Right lobe of liver (tissue), 6 donors: ENCODE measurements at regions not wholly inside any gene's neighbourhood (a gene's known extent, or its start where the extent isn't known, plus 50 kb on each side); places are given as distances from the start of the nearest gene placed in this dataset.
"Not testable (repeated sequence)": the region's sequence is repeated elsewhere in the genome, so short reads cannot be mapped to it uniquely, and the experiment has no call there.

Experiments
- ATAC-seq, 4 donors: fragments of 200-7000 bp; cut with Tn5 transposase; one replicate each; pipeline ENCODE4 v1.9.1; 2020; ENCODE audit warnings: mild to moderate bottlenecking in 4 of 4, moderate library complexity in 4 of 4
- DNase-seq, 3 donors: peaks; one replicate each; pipeline ENCODE4 v3.0.0-alpha.2; 2020
- H3K27ac ChIP-seq, 3 donors: fragments of 200-600 bp; one replicate each; pipeline ENCODE4 v1.8.0; 2022
- H3K27me3 ChIP-seq, 2 donors: fragments of 200-600 bp; one replicate each; pipeline ENCODE4 v1.8.0; 2022
- H3K36me3 ChIP-seq, 4 donors: fragments of 200-600 bp; sonication (generic) in 1 of 4; one replicate each; pipeline versions ENCODE4 v1.5.1 to v1.8.0; 2017 to 2022; ENCODE audit warnings: control low read depth in 1 of 4
- H3K4me1 ChIP-seq, 4 donors: fragments of 200-600 bp; sonication (generic) in 1 of 4; one replicate each; pipeline versions ENCODE4 v1.5.1 to v1.8.0; 2017 to 2022; ENCODE audit warnings: control low read depth in 1 of 4
- H3K4me3 ChIP-seq, 3 donors: fragments of 200-600 bp; one replicate each; pipeline ENCODE4 v1.8.0; 2022
- H3K9me3 ChIP-seq, 4 donors: fragments of 200-600 bp; sonication (generic) in 1 of 4; one replicate each; pipeline versions ENCODE4 v1.5.1 to v1.8.0; 2017 to 2022; ENCODE audit warnings: control low read depth in 1 of 4
- POLR2A ChIP-seq: fragments of 450-650 bp; IDR thresholded peaks from one replicate; pipeline ENCODE4 v1.6.1; 2017; ENCODE audit warnings: antibody characterized with exemption, mild to moderate bottlenecking
- WGBS: methylation state at CpG from one replicate; pipeline ENCODE4 v1.1.6; 2018; ENCODE audit warnings: low coverage, low lambda C conversion rate; ENCODE audit not compliant: insufficient coverage; ENCODE audit errors: missing lambda C conversion rate; 5-methylcytosine and 5-hydroxymethylcytosine counted together
- intact Hi-C, 2 donors: fragments of 100-400 bp; cut with DNase I; formaldehyde crosslinking; loops; one replicate each; pipeline versions ENCODE4 v1.11.2 to v1.14.1; 2022
- TF ChIP-seq, protein P1 (sequence below), 4 donors: fragments of 200-600 bp in 3 of 4; fragments of 450-650 bp in 1 of 4; IDR thresholded peaks; one replicate each; pipeline versions ENCODE4 v1.5.1 to v1.8.0; 2016 to 2022; ENCODE audit warnings: antibody characterized with exemption in 4 of 4, mild to moderate bottlenecking in 2 of 4
- donor health status: DM: no; HTN: yes; CAD: no.
- donor health status: DM: no; HTN: no; CAD: no.
- donor health status: DM: no; HTN: no; CAD: no.
- donor health status: DM: no; HTN: yes; CAD: no.
- donor health status: DM: no; HTN: yes; CAD: no.

DNA sequence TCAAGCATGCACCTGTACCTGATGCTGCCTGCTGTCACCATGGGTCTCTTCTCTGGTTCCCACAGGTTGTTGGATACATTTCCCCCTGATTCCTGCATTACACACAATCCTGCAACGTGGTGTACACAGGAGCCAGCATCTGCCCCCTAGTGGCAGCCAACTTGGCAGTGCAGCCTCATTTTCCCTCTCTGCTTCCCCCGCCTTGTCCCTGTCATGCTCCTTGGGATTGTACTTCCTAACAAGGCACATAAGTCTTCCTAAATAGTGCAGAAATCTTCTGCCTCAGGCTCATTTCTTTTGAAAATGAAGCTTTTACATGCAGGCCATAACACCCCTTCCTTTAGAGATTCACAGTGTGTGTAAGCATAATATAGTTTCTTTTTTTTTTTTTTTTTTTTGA, 387.5 kb downstream of the CCSER2 start:
- intact Hi-C loops: no loop called here
- H3K36me3 ChIP-seq: no peaks in the 10 kb centered on the region
- TF ChIP-seq POLR2A: no peak
- TF ChIP-seq, protein P1, sequence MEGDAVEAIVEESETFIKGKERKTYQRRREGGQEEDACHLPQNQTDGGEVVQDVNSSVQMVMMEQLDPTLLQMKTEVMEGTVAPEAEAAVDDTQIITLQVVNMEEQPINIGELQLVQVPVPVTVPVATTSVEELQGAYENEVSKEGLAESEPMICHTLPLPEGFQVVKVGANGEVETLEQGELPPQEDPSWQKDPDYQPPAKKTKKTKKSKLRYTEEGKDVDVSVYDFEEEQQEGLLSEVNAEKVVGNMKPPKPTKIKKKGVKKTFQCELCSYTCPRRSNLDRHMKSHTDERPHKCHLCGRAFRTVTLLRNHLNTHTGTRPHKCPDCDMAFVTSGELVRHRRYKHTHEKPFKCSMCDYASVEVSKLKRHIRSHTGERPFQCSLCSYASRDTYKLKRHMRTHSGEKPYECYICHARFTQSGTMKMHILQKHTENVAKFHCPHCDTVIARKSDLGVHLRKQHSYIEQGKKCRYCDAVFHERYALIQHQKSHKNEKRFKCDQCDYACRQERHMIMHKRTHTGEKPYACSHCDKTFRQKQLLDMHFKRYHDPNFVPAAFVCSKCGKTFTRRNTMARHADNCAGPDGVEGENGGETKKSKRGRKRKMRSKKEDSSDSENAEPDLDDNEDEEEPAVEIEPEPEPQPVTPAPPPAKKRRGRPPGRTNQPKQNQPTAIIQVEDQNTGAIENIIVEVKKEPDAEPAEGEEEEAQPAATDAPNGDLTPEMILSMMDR (IDR thresholded peaks at IDR 0.05): peak; percentile 37 to 58 (median 40)
- no peaks in the 10 kb centered on the region for H3K27me3 ChIP-seq
- no peaks in the 10 kb centered on the region for H3K4me1 ChIP-seq
- DNase-seq (peak in 1 of 3 donors; percentile 28), ATAC-seq (peak; percentile 69 to 76 (median 72))
- no peak overlapping the region for H3K4me3 ChIP-seq
- no peak overlapping the region for H3K27ac ChIP-seq
- H3K9me3 ChIP-seq: no peaks in the 10 kb centered on the region
- WGBS: 33% methylated on average over 2 of the region's 2 CpGs

DNA sequence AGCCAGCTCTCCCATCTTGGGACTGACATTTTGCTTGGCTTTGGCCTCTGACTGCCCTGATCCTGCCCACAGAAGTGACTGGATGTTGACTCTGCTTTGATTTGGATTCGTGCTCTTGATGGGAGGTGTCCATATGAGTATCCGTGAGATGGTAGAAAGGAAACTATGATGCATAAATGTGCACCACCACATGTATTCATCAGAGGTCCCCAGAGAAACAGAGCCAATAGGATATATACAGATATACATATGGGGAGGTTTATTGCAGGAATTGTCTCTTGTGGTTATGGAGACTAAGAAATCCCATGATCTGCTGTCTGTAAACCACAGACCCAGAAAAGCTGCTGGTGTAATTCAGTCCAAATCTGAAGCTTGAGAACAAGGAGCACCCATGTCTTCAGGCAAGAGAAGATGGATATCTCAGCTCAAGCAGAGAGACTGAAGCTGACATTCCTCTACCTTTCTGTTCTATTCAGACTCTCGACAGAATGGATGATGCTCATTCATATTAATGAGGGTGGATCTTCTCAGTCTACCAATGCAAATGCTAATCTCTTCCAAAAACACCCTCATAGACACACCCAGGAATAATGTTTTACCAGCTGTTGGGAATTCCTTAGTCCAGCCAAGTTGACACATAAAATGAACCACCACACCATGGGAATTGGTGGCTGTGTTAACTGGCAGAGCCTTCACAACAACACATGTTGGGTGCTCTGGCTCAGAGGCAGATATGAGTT, 390.7 kb downstream of the CCSER2 start:
- intact Hi-C loops: no loop called here
- Histone ChIP-seq H3K4me3 (no peak overlapping the region), H3K4me1 (no peaks in the 10 kb centered on the region), H3K9me3 (no peaks in the 10 kb centered on the region), H3K27ac (no peak overlapping the region), H3K36me3 (no peaks in the 10 kb centered on the region), H3K27me3 (no peaks in the 10 kb centered on the region)
- DNase-seq: no peak
- WGBS: 44% methylated on average over 3 of the region's 3 CpGs
- TF ChIP-seq, protein P1 (IDR thresholded peaks at IDR 0.05): no peak
- no peak for TF ChIP-seq POLR2A
- ATAC-seq: no peak

DNA sequence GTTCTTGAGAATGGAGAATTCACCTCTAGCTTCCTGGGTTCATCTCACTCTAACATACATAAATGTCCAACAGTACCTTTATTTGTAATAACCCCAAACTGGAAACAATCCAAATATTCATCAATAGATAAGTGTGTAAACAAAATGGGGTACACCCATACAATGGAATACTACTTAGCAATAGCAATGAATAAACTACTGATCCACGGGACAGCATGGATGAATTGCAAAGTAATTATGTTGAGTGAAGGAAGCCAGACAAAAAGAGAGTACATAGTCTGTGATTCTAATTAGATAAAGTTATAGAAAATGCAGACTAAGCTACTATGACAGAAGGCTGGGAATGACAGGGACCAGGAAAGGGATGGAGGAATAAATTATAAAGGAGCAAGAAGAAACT, 391.3 kb downstream of the CCSER2 start:
- no peaks in the 10 kb centered on the region for H3K36me3 ChIP-seq

DNA sequence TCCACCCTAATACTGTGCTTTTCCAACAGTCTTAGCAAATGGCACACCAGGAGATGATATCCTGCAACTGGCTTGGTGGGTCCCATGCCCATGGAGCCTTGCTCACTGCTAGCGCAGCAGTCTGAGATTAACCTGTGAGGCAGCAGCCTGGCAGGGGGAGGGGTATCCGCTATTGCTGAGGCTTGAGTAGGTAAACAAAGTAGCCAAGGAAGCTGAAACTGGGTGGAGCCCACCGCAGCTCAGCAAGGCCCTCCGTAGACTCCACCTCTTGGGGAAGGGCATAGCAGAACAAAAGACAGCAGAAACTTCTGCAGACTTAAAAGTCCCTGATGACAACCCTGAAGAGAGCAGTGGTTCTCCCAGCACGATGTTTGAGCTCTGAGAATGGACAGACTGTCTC, 399.0 kb downstream of the CCSER2 start:
- intact Hi-C loops: no loop called here
- DNase-seq (no peak), ATAC-seq (no peak)
- TF ChIP-seq POLR2A: no peak
- TF ChIP-seq, protein P1 (IDR thresholded peaks at IDR 0.05): no peak
- 75% methylated on average over 4 of the region's 5 CpGs for WGBS
- no peaks in the 10 kb centered on the region for H3K9me3 ChIP-seq
- H3K4me1 ChIP-seq: no peaks in the 10 kb centered on the region
- H3K27me3 ChIP-seq: peaks cover 0 to 6% of the 10 kb centered on the region in 2 donors
- H3K36me3 ChIP-seq: no peaks in the 10 kb centered on the region
- no peak overlapping the region for H3K27ac ChIP-seq
- no peak overlapping the region for H3K4me3 ChIP-seq

More for the DNA sequence above, 391.3 kb downstream of the CCSER2 start:
- DNase-seq (no peak), ATAC-seq (no peak)
- H3K4me3 ChIP-seq: no peak overlapping the region
- H3K9me3 ChIP-seq: no peaks in the 10 kb centered on the region
- H3K27ac ChIP-seq: no peak overlapping the region
- 65% methylated on average over 1 of the region's 1 CpG for WGBS
- TF ChIP-seq, protein P1 (IDR thresholded peaks at IDR 0.05): no peak
- TF ChIP-seq POLR2A: no peak
- no peaks in the 10 kb centered on the region for H3K4me1 ChIP-seq
- intact Hi-C loops: no loop called here
- no peaks in the 10 kb centered on the region for H3K27me3 ChIP-seq

DNA sequence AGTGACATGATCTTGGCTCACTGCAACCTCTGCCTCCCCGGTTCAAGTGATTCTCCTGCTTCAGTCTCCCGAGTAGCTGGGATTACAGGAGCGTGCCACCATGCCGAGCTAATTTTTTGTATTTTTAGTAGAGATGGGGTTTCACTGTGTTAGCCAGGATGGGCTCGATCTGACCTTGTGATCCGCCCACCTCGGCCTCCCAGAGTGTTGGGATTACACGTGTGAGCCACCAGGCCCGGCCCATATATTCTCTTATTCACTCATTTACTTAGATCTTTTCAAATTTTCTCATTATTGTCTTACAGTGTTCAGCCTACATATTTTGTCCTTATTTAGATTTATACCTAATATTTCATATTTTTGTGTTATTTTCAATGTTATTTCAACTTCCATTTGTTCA, 410.7 kb downstream of the CCSER2 start:
- 69% methylated on average over 8 of the region's 9 CpGs for WGBS
- DNase-seq, H3K9me3 ChIP-seq, H3K27ac ChIP-seq, H3K4me3 ChIP-seq, intact Hi-C loops, ATAC-seq, H3K27me3 ChIP-seq, H3K36me3 ChIP-seq, H3K4me1 ChIP-seq: not testable (repeated sequence)
